ENCODE measurements at regions not wholly inside any gene's neighbourhood (a gene's known extent, or its start where the extent isn't known, plus 50 kb on each side); places are given as distances from the start of the nearest gene placed in this dataset.

- TF ChIP-seq CTCF (IDR thresholded peaks at IDR 0.05), result no peak
- TF ChIP-seq EP300 (IDR thresholded peaks at IDR 0.05; ENCODE audit: low read depth), result no peak
- TF ChIP-seq POLR2AphosphoS5 (IDR thresholded peaks at IDR 0.05), result no peak
- no peak for TF ChIP-seq POLR2A (IDR thresholded peaks at IDR 0.05)
These were observed 344.7 kb upstream of the NETO1 start for GRCh38 chr18:73212442-73212841.

Data from transverse colon (tissue), 4 donors.